ENCODE measurements at regions not wholly inside any gene's neighbourhood (a gene's known extent, or its start where the extent isn't known, plus 50 kb on each side); places are given as distances from the start of the nearest gene placed in this dataset.

DNA sequence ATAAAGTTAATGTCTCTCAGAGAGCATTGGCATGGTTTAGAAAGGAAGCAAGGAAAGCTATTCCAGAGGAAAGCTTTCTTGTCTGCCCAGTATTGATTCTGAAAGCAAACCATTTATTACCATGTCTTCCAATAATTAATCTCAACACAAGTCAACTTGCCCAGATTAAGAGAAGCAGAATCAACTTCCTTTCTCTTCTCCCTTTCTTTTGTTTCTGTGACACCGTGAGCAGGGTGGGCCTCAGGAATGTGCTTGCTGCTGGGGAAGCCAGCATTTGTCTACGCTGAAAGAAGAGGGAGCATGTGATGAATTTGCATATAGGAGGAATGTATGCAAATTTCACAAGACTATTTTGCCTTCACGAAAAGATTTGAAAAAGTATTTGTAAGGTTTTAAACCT, 368.6 kb upstream of the ROPN1 start:
- Histone ChIP-seq H3K9ac (ENCODE audit: low read length) (no peak overlapping the region), H3K79me2 (ENCODE audit: insufficient read depth, low read length) (no peaks in the 10 kb centered on the region), H3K4me3 (ENCODE audit: insufficient read depth, low read length, poor library complexity, severe bottlenecking) (no peak overlapping the region), H3F3A (ENCODE audit: insufficient read depth) (no peaks in the 10 kb centered on the region), H3K9me2 (replicated peaks; ENCODE audit: insufficient read depth, low read length) (no peaks in the 10 kb centered on the region), H3K27ac (ENCODE audit: low read depth, low read length) (no peak overlapping the region), H4K20me1 (ENCODE audit: low read depth, low read length) (no peaks in the 10 kb centered on the region), H3K27me3 (ENCODE audit: low read length) (no peaks in the 10 kb centered on the region), H3K9me3 (ENCODE audit: insufficient read depth, low read length) (no peaks in the 10 kb centered on the region), H3K36me3 (ENCODE audit: low read length) (no peaks in the 10 kb centered on the region), H3K4me2 (ENCODE audit: low read depth, low read length, poor library complexity, severe bottlenecking) (no peak overlapping the region), H2AFZ (ENCODE audit: low read depth, low read length, severe bottlenecking) (no peak overlapping the region)
- TF ChIP-seq EZH2phosphoT487 (conservative IDR thresholded peaks at IDR 0.05; ENCODE audit: low read length) = no peak
- TF ChIP-seq, protein P1, sequence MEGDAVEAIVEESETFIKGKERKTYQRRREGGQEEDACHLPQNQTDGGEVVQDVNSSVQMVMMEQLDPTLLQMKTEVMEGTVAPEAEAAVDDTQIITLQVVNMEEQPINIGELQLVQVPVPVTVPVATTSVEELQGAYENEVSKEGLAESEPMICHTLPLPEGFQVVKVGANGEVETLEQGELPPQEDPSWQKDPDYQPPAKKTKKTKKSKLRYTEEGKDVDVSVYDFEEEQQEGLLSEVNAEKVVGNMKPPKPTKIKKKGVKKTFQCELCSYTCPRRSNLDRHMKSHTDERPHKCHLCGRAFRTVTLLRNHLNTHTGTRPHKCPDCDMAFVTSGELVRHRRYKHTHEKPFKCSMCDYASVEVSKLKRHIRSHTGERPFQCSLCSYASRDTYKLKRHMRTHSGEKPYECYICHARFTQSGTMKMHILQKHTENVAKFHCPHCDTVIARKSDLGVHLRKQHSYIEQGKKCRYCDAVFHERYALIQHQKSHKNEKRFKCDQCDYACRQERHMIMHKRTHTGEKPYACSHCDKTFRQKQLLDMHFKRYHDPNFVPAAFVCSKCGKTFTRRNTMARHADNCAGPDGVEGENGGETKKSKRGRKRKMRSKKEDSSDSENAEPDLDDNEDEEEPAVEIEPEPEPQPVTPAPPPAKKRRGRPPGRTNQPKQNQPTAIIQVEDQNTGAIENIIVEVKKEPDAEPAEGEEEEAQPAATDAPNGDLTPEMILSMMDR (IDR thresholded peaks at IDR 0.05; ENCODE audit: insufficient read depth, low read length, poor library complexity, severe bottlenecking) = no peak

DNA sequence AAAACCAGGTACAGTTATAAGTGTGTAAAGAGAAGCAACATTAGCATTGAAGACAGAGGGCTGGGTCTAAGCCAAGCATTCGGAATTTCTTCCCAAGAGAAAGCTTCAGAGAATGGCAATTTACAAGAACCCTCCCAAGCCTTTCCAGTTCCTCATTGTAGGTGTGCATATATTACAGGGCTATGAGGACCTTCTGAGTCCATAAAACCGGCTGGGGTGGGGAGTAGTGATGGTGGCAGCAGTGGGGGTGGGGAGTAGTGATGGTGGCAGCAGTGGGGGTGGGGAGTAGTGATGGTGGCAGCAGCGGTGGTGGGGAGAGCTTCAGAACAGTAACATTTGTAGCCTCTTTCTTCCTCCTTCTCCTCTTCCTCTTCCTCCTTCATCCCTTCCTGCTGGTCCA, 368.7 kb upstream of the UMPS start:
- TF ChIP-seq, protein P1 (IDR thresholded peaks at IDR 0.05; ENCODE audit: insufficient read depth, low read length, poor library complexity, severe bottlenecking) = no peak
- TF ChIP-seq EZH2phosphoT487 (conservative IDR thresholded peaks at IDR 0.05; ENCODE audit: low read length) = no peak

DNA sequence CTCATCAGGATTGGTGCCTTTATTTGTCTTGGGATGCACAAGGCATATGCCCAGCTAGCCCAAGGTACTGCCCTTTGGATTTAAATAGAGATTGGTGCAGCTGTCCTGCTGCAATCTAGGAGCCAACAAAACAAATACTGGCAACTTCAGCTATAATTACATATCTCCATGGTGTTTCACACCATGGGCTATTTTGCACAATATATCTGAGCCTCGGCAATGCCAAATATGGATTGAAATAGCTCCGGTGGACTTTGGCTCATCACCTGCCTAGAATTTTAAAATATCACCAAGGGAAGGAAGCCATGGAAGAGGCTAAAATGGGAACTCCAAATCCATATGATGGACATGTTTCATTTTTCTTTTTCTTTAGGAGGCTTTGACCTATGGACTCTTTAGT, 367.8 kb upstream of the UMPS start:
- H4K20me1 ChIP-seq (ENCODE audit: low read depth, low read length) = no peaks in the 10 kb centered on the region
- H2AFZ ChIP-seq (ENCODE audit: low read depth, low read length, severe bottlenecking) = no peak overlapping the region

More for the DNA sequence above, 368.7 kb upstream of the UMPS start:
- no peak overlapping the region for H3K4me2 ChIP-seq (ENCODE audit: low read depth, low read length, poor library complexity, severe bottlenecking)
- H3K27ac ChIP-seq (ENCODE audit: low read depth, low read length) = no peak overlapping the region
- no peak overlapping the region for H2AFZ ChIP-seq (ENCODE audit: low read depth, low read length, severe bottlenecking)
- H3F3A ChIP-seq (ENCODE audit: insufficient read depth) = no peaks in the 10 kb centered on the region
- H3K9me3 ChIP-seq (ENCODE audit: insufficient read depth, low read length) = no peaks in the 10 kb centered on the region
- H3K9me2 ChIP-seq (replicated peaks; ENCODE audit: insufficient read depth, low read length) = no peaks in the 10 kb centered on the region
- H3K79me2 ChIP-seq (ENCODE audit: insufficient read depth, low read length) = no peaks in the 10 kb centered on the region
- no peaks in the 10 kb centered on the region for H4K20me1 ChIP-seq (ENCODE audit: low read depth, low read length)
- no peaks in the 10 kb centered on the region for H3K27me3 ChIP-seq (ENCODE audit: low read length)
- no peak overlapping the region for H3K9ac ChIP-seq (ENCODE audit: low read length)
- H3K4me3 ChIP-seq (ENCODE audit: insufficient read depth, low read length, poor library complexity, severe bottlenecking) = no peak overlapping the region
- H3K36me3 ChIP-seq (ENCODE audit: low read length) = no peaks in the 10 kb centered on the region

More for the DNA sequence above, 367.8 kb upstream of the UMPS start:
- TF ChIP-seq, protein P1 (IDR thresholded peaks at IDR 0.05; ENCODE audit: insufficient read depth, low read length, poor library complexity, severe bottlenecking) = no peak
- TF ChIP-seq EZH2phosphoT487 (conservative IDR thresholded peaks at IDR 0.05; ENCODE audit: low read length) = no peak
- Histone ChIP-seq H3K9ac (ENCODE audit: low read length) (no peak overlapping the region), H3K36me3 (ENCODE audit: low read length) (no peaks in the 10 kb centered on the region), H3F3A (ENCODE audit: insufficient read depth) (no peaks in the 10 kb centered on the region), H3K27me3 (ENCODE audit: low read length) (no peaks in the 10 kb centered on the region), H3K27ac (ENCODE audit: low read depth, low read length) (no peak overlapping the region), H3K4me2 (ENCODE audit: low read depth, low read length, poor library complexity, severe bottlenecking) (no peak overlapping the region), H3K4me3 (ENCODE audit: insufficient read depth, low read length, poor library complexity, severe bottlenecking) (no peak overlapping the region), H3K9me2 (replicated peaks; ENCODE audit: insufficient read depth, low read length) (no peaks in the 10 kb centered on the region), H3K79me2 (ENCODE audit: insufficient read depth, low read length) (no peaks in the 10 kb centered on the region), H3K9me3 (ENCODE audit: insufficient read depth, low read length) (no peaks in the 10 kb centered on the region)

Measured in SU-DHL-6 (cell line).